ENCODE measurements at regions not wholly inside any gene's neighbourhood (a gene's known extent, or its start where the extent isn't known, plus 50 kb on each side); places are given as distances from the start of the nearest gene placed in this dataset.

GRCh38 chr22:49159711-49160110 is 668.0 kb downstream of the BRD1 start:
- Mint-ChIP-seq H3K9me3 (no peaks in the 10 kb centered on the region), H3K27me3 (ENCODE audit: low read depth) (peaks cover 37% of the 10 kb centered on the region), H3K4me3 (no peak overlapping the region), H3K27ac (no peak overlapping the region), H3K36me3 (ENCODE audit: low read depth) (no peaks in the 10 kb centered on the region), H3K4me1 (no peaks in the 10 kb centered on the region)
- TF ChIP-seq, protein P1, sequence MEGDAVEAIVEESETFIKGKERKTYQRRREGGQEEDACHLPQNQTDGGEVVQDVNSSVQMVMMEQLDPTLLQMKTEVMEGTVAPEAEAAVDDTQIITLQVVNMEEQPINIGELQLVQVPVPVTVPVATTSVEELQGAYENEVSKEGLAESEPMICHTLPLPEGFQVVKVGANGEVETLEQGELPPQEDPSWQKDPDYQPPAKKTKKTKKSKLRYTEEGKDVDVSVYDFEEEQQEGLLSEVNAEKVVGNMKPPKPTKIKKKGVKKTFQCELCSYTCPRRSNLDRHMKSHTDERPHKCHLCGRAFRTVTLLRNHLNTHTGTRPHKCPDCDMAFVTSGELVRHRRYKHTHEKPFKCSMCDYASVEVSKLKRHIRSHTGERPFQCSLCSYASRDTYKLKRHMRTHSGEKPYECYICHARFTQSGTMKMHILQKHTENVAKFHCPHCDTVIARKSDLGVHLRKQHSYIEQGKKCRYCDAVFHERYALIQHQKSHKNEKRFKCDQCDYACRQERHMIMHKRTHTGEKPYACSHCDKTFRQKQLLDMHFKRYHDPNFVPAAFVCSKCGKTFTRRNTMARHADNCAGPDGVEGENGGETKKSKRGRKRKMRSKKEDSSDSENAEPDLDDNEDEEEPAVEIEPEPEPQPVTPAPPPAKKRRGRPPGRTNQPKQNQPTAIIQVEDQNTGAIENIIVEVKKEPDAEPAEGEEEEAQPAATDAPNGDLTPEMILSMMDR (IDR thresholded peaks at IDR 0.05; ENCODE audit: unreplicated experiment in 3 of 3) = no peak

GRCh38 chr22:49158741-49159564 is 668.7 kb downstream of the BRD1 start:
- H3K4me1 Mint-ChIP-seq = no peaks in the 10 kb centered on the region
- TF ChIP-seq, protein P1 (IDR thresholded peaks at IDR 0.05; ENCODE audit: unreplicated experiment in 3 of 3) = no peak
- H3K36me3 Mint-ChIP-seq (ENCODE audit: low read depth) = no peaks in the 10 kb centered on the region
- H3K9me3 Mint-ChIP-seq = no peaks in the 10 kb centered on the region
- H3K27ac Mint-ChIP-seq = no peak overlapping the region
- peaks cover 39% of the 10 kb centered on the region for H3K27me3 Mint-ChIP-seq (ENCODE audit: low read depth)
- H3K4me3 Mint-ChIP-seq = no peak overlapping the region

- TF ChIP-seq, protein P1 (IDR thresholded peaks at IDR 0.05; ENCODE audit: unreplicated experiment in 3 of 3) = no peak
- Mint-ChIP-seq H3K9me3 (no peaks in the 10 kb centered on the region), H3K36me3 (ENCODE audit: low read depth) (no peaks in the 10 kb centered on the region), H3K4me3 (no peak overlapping the region), H3K27ac (no peak overlapping the region), H3K27me3 (ENCODE audit: low read depth) (peaks cover 29% of the 10 kb centered on the region), H3K4me1 (no peaks in the 10 kb centered on the region)
These were observed 669.9 kb downstream of the BRD1 start for GRCh38 chr22:49157529-49158339.

DNA sequence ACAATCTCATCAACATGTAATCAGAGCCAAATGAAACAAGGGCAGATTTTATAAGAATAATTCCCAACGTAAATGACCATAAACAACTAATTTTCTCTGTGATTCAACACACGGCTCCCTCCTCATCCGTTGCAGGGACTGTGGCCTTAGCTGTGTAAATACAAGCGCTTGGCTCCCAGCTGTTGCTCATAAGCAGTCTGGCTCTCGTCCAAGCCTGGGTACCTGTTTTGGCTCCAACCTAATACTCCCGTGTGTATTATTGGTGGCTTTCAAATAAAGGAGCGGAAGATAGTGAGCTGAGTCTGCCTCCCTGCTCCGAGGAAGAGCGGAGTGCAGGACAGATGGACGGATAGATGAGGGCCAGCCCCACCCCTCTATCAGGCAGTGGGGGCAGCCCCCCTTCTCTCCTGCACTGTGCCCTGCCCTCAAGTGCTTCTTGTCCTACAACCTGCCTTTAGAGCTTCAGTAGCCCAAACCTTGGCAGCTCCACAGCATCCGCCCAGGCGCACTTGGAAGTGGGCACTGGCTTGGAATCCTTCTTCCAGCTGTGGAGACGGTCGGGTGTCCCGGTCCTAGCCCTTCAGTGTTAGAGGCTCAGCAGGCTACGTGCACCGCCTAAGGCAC is 670.9 kb downstream of the BRD1 start:
- Mint-ChIP-seq H3K27ac (no peak overlapping the region), H3K9me3 (no peaks in the 10 kb centered on the region), H3K36me3 (ENCODE audit: low read depth) (no peaks in the 10 kb centered on the region), H3K4me1 (no peaks in the 10 kb centered on the region), H3K27me3 (ENCODE audit: low read depth) (peaks cover 29% of the 10 kb centered on the region), H3K4me3 (no peak overlapping the region)
- TF ChIP-seq, protein P1 (IDR thresholded peaks at IDR 0.05; ENCODE audit: unreplicated experiment in 3 of 3) = no peak

GRCh38 chr22:49155770-49156580 is 671.7 kb downstream of the BRD1 start:
- Mint-ChIP-seq H3K27me3 (ENCODE audit: low read depth) (peaks cover 33% of the 10 kb centered on the region), H3K4me1 (no peaks in the 10 kb centered on the region), H3K36me3 (ENCODE audit: low read depth) (no peaks in the 10 kb centered on the region), H3K4me3 (no peak overlapping the region), H3K9me3 (no peaks in the 10 kb centered on the region), H3K27ac (no peak overlapping the region)
- TF ChIP-seq, protein P1 (IDR thresholded peaks at IDR 0.05; ENCODE audit: unreplicated experiment in 3 of 3) = no peak

All from nephron (organoid).